HepG2 (cell line): ENCODE measurements at regions not wholly inside any gene's neighbourhood (a gene's known extent, or its start where the extent isn't known, plus 50 kb on each side); places are given as distances from the start of the nearest gene placed in this dataset.

Experiments used
- ATAC-seq: fragments of 200-7000 bp; cut with Tn5 transposase; 3 replicates; pipeline ENCODE4 v1.9.1; 2020; ENCODE audit warnings: mild to moderate bottlenecking, moderate library complexity
- BruUV-seq: library from RNA; stranded (reverse); fragments of 400-500 nt; replicated peaks from 2 replicates; lab custom pipeline; 2021; lab: Mats Ljungman, UMichigan
- CTCF ChIA-PET: fragments of 300-600 bp; formaldehyde crosslinking; extraction: SDS; loops from one replicate; lab custom pipeline; 2021; ENCODE audit warnings: low total read pairs, inconsistent platforms, low intra/inter-chr PET ratio; lab: Yijun Ruan, JAX
- POLR2A ChIA-PET: fragments of 350-600 bp; sonication (Branson Sonifier 250); formaldehyde crosslinking; loops from one replicate; lab custom pipeline; 2020; ENCODE audit warnings: antibody characterized with exemption, inconsistent platforms; lab: Yijun Ruan, JAX
- DNase-seq: peaks from one replicate; pipeline ENCODE4 v3.0.0-alpha.2; 2015; ENCODE audit warnings: low spot score
- FAIRE-seq: peaks from 3 replicates; lab custom pipeline; 2011; peaks lifted over from hg19 to GRCh38; lab: Jason Lieb, UNC
- H2AFZ ChIP-seq: one replicate; pipeline ENCODE4 v1.6.1; 2011; ENCODE audit warnings: low read length, inconsistent platforms
- H3K27ac ChIP-seq: fragments of 300-600 bp; 3 replicates; pipeline ENCODE4 v1.8.0; 2011; ENCODE audit warnings: mixed run types, mild to moderate bottlenecking, mixed read lengths, low read length, inconsistent platforms; ENCODE audit not compliant: insufficient read depth; ENCODE audit errors: extremely low read length
- H3K27me3 ChIP-seq, 2 experiments: fragments of 200-600 bp in 1 of 2; 2 replicates in 1 of 2; 3 replicates in 1 of 2; pipeline versions ENCODE4 v1.6.0 to v1.8.0; 2011; ENCODE audit warnings: low read length in 2 of 2, mild to moderate bottlenecking in 2 of 2, moderate library complexity in 2 of 2, inconsistent platforms in 1 of 2; ENCODE audit not compliant: insufficient read depth in 2 of 2, control insufficient read depth in 1 of 2
- H3K36me3 ChIP-seq, 2 experiments: fragments of 200-600 bp in 1 of 2; replicated peaks in 1 of 2; 2 replicates in 1 of 2; 3 replicates in 1 of 2; pipeline versions ENCODE4 v1.5.1 to v1.8.0; 2011; ENCODE audit warnings: low read length in 2 of 2, inconsistent platforms in 1 of 2; ENCODE audit not compliant: insufficient read depth in 2 of 2, control insufficient read depth in 1 of 2
- H3K4me1 ChIP-seq: 2 replicates; pipeline ENCODE4 v1.5.1; 2012; ENCODE audit warnings: low read length, inconsistent platforms; ENCODE audit not compliant: insufficient read depth
- H3K4me2 ChIP-seq: 2 replicates; pipeline ENCODE4 v1.6.0; 2011; ENCODE audit warnings: low read depth, low read length, inconsistent platforms
- H3K4me3 ChIP-seq, 3 experiments: fragments of 200-600 bp in 1 of 3; sonication (generic), shearing (Covaris generic) in 1 of 3; replicated peaks in 1 of 3; 2 replicates each; pipeline ENCODE4 v1.5.1; 2011 to 2016; ENCODE audit warnings: low read length in 3 of 3, inconsistent platforms in 2 of 3, low read depth in 2 of 3, mild to moderate bottlenecking in 2 of 3, control low read depth in 1 of 3, mixed read lengths in 1 of 3; ENCODE audit not compliant: insufficient read depth in 1 of 3
- H3K79me2 ChIP-seq: one replicate; pipeline ENCODE4 v1.6.1; 2011; ENCODE audit warnings: low read length, inconsistent platforms; ENCODE audit not compliant: insufficient read depth
- H3K9ac ChIP-seq: 2 replicates; pipeline ENCODE4 v1.6.0; 2011; ENCODE audit warnings: mild to moderate bottlenecking, low read depth, low read length, inconsistent platforms; ENCODE audit not compliant: insufficient read depth
- H3K9me3 ChIP-seq: 2 replicates; pipeline ENCODE4 v1.5.1; 2012; ENCODE audit warnings: mild to moderate bottlenecking, low read length
- H4K20me1 ChIP-seq: 2 replicates; pipeline ENCODE4 v1.6.0; 2011; ENCODE audit warnings: inconsistent platforms, mild to moderate bottlenecking, low read length, moderate library complexity; ENCODE audit not compliant: insufficient read depth
- CBFB ChIP-seq: sonication (generic); formaldehyde crosslinking; IDR thresholded peaks from 2 replicates; pipeline ENCODE4 v1.4.0; 2020; ENCODE audit warnings: missing genetic modification reagents
- CEBPG ChIP-seq: IDR thresholded peaks from 2 replicates; pipeline ENCODE4 v1.6.1; 2016
- CSRNP2 ChIP-seq: sonication (generic); formaldehyde crosslinking; conservative IDR thresholded peaks from 2 replicates; pipeline ENCODE4 v1.8.0; 2022; ENCODE audit warnings: low read depth, missing genetic modification reagents
- ELF4 ChIP-seq: sonication (generic); formaldehyde crosslinking; IDR thresholded peaks from 2 replicates; pipeline ENCODE4 v1.5.0; 2020; ENCODE audit warnings: missing genetic modification reagents, mild to moderate bottlenecking, moderate library complexity, borderline replicate concordance
- EP300 ChIP-seq, 3 experiments: sonication (generic) in 1 of 3; formaldehyde crosslinking in 1 of 3; IDR thresholded peaks; 2 replicates each; pipeline versions ENCODE4 v1.5.1 to v1.6.1; 2011 to 2020; ENCODE audit warnings: low read depth in 2 of 3, low read length in 2 of 3, borderline replicate concordance in 1 of 3, improper control_type of control experiment in 1 of 3, mild to moderate bottlenecking in 1 of 3, missing genetic modification reagents in 1 of 3, moderate library complexity in 1 of 3
- ERF ChIP-seq: IDR thresholded peaks from 2 replicates; pipeline ENCODE4 v1.6.1; 2018; ENCODE audit warnings: missing biosample characterization, missing genetic modification reagents
- IRX3 ChIP-seq: sonication (generic); formaldehyde crosslinking; IDR thresholded peaks from 2 replicates; pipeline ENCODE4 v1.8.1; 2023; ENCODE audit warnings: mild to moderate bottlenecking, low read depth, missing genetic modification reagents, borderline replicate concordance
- MIXL1 ChIP-seq: IDR thresholded peaks from 2 replicates; pipeline ENCODE4 v1.6.1; 2016
- RARA ChIP-seq: IDR thresholded peaks from 2 replicates; pipeline ENCODE4 v1.6.1; 2016; ENCODE audit warnings: missing genetic modification reagents, missing compliant biosample characterization
- SMC3 ChIP-seq: IDR thresholded peaks from 2 replicates; pipeline ENCODE4 v1.6.1; 2011; ENCODE audit warnings: low read length, improper control_type of control experiment
- SOX13 ChIP-seq, 3 experiments: fragments of 450-650 bp in 1 of 3; sonication (generic) in 1 of 3; formaldehyde crosslinking in 1 of 3; IDR thresholded peaks in 2 of 3; conservative IDR thresholded peaks in 1 of 3; 2 replicates each; pipeline versions ENCODE4 v1.5.0 to v1.6.1; 2016 to 2020; ENCODE audit warnings: antibody characterized with exemption in 1 of 3, mild to moderate bottlenecking in 1 of 3, missing compliant biosample characterization in 1 of 3, missing genetic modification reagents in 1 of 3, moderate library complexity in 1 of 3
- SUZ12 ChIP-seq: fragments of 150-350 bp; IDR thresholded peaks from 2 replicates; pipeline ENCODE4 v1.6.1; 2014; ENCODE audit warnings: low read depth, low read length
- TAF1 ChIP-seq: sonication (generic); formaldehyde crosslinking; IDR thresholded peaks from 2 replicates; pipeline ENCODE4 v1.4.0; 2020; ENCODE audit warnings: missing genetic modification reagents
- TFE3 ChIP-seq: IDR thresholded peaks from 2 replicates; pipeline ENCODE4 v1.6.1; 2016
- ZC3H4 ChIP-seq: sonication (generic); formaldehyde crosslinking; IDR thresholded peaks from 2 replicates; pipeline ENCODE4 v1.4.0; 2020; ENCODE audit warnings: missing genetic modification reagents, borderline replicate concordance
- ZNF317 ChIP-seq: sonication (generic); formaldehyde crosslinking; IDR thresholded peaks from 2 replicates; pipeline ENCODE4 v1.5.0; 2020; ENCODE audit warnings: mild to moderate bottlenecking, missing genetic modification reagents
- ZNF644 ChIP-seq: IDR thresholded peaks from 2 replicates; pipeline ENCODE4 v1.6.1; 2016; ENCODE audit warnings: low read depth
- WGBS: methylation state at CpG from one replicate; pipeline ENCODE4 v1.1.6; 2017; ENCODE audit warnings: low lambda C conversion rate; 5-methylcytosine and 5-hydroxymethylcytosine counted together
- in situ Hi-C: cut with HindIII; loops from 2 replicates; pipeline ENCODE4 v1.10.0; 2017; ENCODE audit warnings: low pct_unique_long_range_greater_than_20kb; ENCODE audit not compliant: extremely low pct_ligation_motif_present
- intact Hi-C: fragments of 100-400 bp; cut with micrococcal nuclease; formaldehyde crosslinking; loops from one replicate; pipeline ENCODE4 v1.10.0; 2022; ENCODE audit not compliant: unreplicated experiment
- TF ChIP-seq, protein P1 (sequence below): sonication (generic); formaldehyde crosslinking; IDR thresholded peaks from 2 replicates; pipeline ENCODE4 v1.4.0; 2020; ENCODE audit warnings: missing genetic modification reagents, mild to moderate bottlenecking, borderline replicate concordance

GRCh38 chr2:186381573-186381972, 104.5 kb upstream of the ZC3H15 start (continued):
- TF ChIP-seq, protein P1, sequence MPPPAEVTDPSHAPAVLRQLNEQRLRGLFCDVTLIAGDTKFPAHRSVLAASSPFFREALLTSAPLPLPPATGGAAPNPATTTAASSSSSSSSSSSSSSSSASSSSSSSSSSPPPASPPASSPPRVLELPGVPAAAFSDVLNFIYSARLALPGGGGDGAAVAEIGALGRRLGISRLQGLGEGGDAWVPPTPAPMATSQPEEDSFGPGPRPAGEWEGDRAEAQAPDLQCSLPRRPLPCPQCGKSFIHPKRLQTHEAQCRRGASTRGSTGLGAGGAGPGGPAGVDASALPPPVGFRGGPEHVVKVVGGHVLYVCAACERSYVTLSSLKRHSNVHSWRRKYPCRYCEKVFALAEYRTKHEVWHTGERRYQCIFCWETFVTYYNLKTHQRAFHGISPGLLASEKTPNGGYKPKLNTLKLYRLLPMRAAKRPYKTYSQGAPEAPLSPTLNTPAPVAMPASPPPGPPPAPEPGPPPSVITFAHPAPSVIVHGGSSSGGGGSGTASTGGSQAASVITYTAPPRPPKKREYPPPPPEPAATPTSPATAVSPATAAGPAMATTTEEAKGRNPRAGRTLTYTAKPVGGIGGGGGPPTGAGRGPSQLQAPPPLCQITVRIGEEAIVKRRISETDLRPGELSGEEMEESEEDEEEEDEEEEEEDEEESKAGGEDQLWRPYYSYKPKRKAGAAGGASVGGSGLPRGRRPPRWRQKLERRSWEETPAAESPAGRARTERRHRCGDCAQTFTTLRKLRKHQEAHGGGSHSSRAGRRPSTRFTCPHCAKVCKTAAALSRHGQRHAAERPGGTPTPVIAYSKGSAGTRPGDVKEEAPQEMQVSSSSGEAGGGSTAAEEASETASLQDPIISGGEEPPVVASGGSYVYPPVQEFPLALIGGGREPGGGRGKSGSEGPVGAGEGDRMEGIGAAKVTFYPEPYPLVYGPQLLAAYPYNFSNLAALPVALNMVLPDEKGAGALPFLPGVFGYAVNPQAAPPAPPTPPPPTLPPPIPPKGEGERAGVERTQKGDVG, result 0 out of 2 replicates have a peak, but pooled peaks have one; percentile 24
- no peak for TF ChIP-seq CSRNP2
- TF ChIP-seq CBFB (CRISPR knock-in tag), result no peak
- no peak for TF ChIP-seq EP300 (IDR thresholded peaks at IDR 0.05; ENCODE audit: low read depth in 2 of 2, low read length in 2 of 2)
- no peak for TF ChIP-seq EP300 (CRISPR knock-in tag; IDR thresholded peaks at IDR 0.05; ENCODE audit: borderline replicate concordance)
- TF ChIP-seq ELF4 (CRISPR knock-in tag), result 0 out of 2 replicates have a peak, but pooled peaks have one; percentile 37
- no peak for TF ChIP-seq IRX3 (CRISPR knock-in tag)

- FAIRE-seq, result peak; percentile 83
- Histone ChIP-seq H3K4me1 (peaks cover 62% of the 10 kb centered on the region), H3K4me2 (peak overlapping the region; percentile 48), H3K27ac (peak overlapping the region; percentile 76), H3K9ac (no peak overlapping the region), H3K79me2 (no peaks in the 10 kb centered on the region), H3K9me3 (peaks cover 28% of the 10 kb centered on the region), H2AFZ (no peak overlapping the region), H4K20me1 (no peaks in the 10 kb centered on the region), H3K27me3 (no peaks in the 10 kb centered on the region), H3K36me3 (no peaks in the 10 kb centered on the region; a peak in 1 of 5 replicates), H3K4me3 (peak overlapping the region in 2 of 3 experiments; percentile 3 to 7; a peak in 1 of 6 replicates)
- intact Hi-C loops, result loop anchor here (1.0 to 5.0 kb wide), 3 partner anchors 79 to 202 kb away; no protein-coding TSS in a partner anchor
- in situ Hi-C loops, result no loop called here
- no TSS peak for BruUV-seq
- DNase-seq, result peak; percentile 98
- ChIA-PET POLR2A (interaction anchor here (0.7 to 1.2 kb wide), 5 partner anchors 23 to 207 kb away, joined by 3 to 6 read pairs (median 3); partner anchors contain the start of genes ITGAV and ZC3H15), CTCF (no interaction called here)
- peak; percentile 99 for ATAC-seq
- WGBS, result 2% methylated on average over 1 of the region's 1 CpG
- peak; percentile 89 for TF ChIP-seq MIXL1 (CRISPR knock-in tag)
- TF ChIP-seq ZNF644, result peak; percentile 97
- TF ChIP-seq SOX13 (IDR thresholded peaks at IDR 0.05), result no peak; the same call in 1 of the 2 replicates
- TF ChIP-seq SOX13 (CRISPR knock-in tag; conservative IDR thresholded peaks at IDR 0.05 in 1 of 2, IDR thresholded peaks at IDR 0.05 in 1 of 2), result peak in 1 of 2 experiments; percentile 91; a peak in 2 of 4 replicates
- TF ChIP-seq ZC3H4 (CRISPR knock-in tag), result no peak
- 0 out of 2 replicates have a peak, but pooled peaks have one; percentile 80 for TF ChIP-seq TFE3 (CRISPR knock-in tag)
- TF ChIP-seq ERF (CRISPR knock-in tag), result peak; percentile 91; the same call in 1 of the 2 replicates
- TF ChIP-seq RARA (CRISPR knock-in tag), result peak; percentile 98
- TF ChIP-seq SMC3, result no peak
- no peak for TF ChIP-seq SUZ12
- TF ChIP-seq ZNF317 (CRISPR knock-in tag), result 0 out of 2 replicates have a peak, but pooled peaks have one; percentile 45
- no peak for TF ChIP-seq TAF1 (CRISPR knock-in tag)
- TF ChIP-seq CEBPG (CRISPR knock-in tag), result peak; percentile 87
Measured at GRCh38 chr2:186382932-186383331, 103.1 kb upstream of the ZC3H15 start.
